ENCODE measurements at regions not wholly inside any gene's neighbourhood (a gene's known extent, or its start where the extent isn't known, plus 50 kb on each side); places are given as distances from the start of the nearest gene placed in this dataset.
A peak's percentile ranks its signal among the peaks of the same experiment; 100 is the strongest.
"Not testable (repeated sequence)": the region's sequence is repeated elsewhere in the genome, so short reads cannot be mapped to it uniquely, and the experiment has no call there.

DNA sequence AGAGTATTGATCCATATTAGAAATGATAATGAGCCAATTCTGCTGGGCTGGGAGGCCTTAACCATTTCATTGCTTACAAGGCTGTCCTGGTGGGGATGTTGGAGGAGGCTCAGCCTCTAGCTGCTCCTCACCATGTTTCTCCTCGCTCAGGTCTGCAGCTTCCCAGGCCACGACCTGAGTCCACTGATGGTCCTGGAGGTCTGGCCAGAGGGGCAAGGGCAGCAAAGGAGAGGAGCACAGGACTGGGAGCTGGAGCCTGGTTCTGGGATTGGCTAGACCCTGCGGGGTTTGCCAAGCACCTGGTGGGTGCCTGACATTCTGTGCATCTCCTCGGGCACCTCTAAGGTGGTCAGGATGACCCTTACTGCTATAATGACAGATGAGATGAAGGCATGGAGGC, 92.6 kb downstream of the KIF26A start:
- Histone ChIP-seq H3K27me3 (no peaks in the 10 kb centered on the region), H3K9me3 (peaks cover 10% of the 10 kb centered on the region in 2 donors), H3K4me3 (no peak overlapping the region), H3K36me3 (no peaks in the 10 kb centered on the region), H3K4me1 (peaks cover 0 to 30% (median 28%) of the 10 kb centered on the region in 4 donors), H3K27ac (no peak overlapping the region)
- 80% methylated on average over 2 of the region's 4 CpGs; no CpG with 5 or more reads in 1 of the 2 donors for WGBS, 2 donors (ENCODE audit: low coverage in 1 of 2)
- TF ChIP-seq POLR2AphosphoS5 (IDR thresholded peaks at IDR 0.05) (no peak), EP300 (IDR thresholded peaks at IDR 0.05; ENCODE audit: low read depth) (no peak)
- TF ChIP-seq, protein P1, sequence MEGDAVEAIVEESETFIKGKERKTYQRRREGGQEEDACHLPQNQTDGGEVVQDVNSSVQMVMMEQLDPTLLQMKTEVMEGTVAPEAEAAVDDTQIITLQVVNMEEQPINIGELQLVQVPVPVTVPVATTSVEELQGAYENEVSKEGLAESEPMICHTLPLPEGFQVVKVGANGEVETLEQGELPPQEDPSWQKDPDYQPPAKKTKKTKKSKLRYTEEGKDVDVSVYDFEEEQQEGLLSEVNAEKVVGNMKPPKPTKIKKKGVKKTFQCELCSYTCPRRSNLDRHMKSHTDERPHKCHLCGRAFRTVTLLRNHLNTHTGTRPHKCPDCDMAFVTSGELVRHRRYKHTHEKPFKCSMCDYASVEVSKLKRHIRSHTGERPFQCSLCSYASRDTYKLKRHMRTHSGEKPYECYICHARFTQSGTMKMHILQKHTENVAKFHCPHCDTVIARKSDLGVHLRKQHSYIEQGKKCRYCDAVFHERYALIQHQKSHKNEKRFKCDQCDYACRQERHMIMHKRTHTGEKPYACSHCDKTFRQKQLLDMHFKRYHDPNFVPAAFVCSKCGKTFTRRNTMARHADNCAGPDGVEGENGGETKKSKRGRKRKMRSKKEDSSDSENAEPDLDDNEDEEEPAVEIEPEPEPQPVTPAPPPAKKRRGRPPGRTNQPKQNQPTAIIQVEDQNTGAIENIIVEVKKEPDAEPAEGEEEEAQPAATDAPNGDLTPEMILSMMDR (IDR thresholded peaks at IDR 0.05) = no peak
- DNase-seq = peak; percentile 3
- in situ Hi-C loops (cut with MboI; ENCODE audit: low pct_ligation_motif_present in 1 of 4, low pct_unique_long_range_greater_than_20kb in 1 of 4, low sequenced_read_pairs in 3 of 4) = no loop called here
- intact Hi-C loops (cut with DNase I; ENCODE audit: low total_unique reads) = no loop called here

DNA sequence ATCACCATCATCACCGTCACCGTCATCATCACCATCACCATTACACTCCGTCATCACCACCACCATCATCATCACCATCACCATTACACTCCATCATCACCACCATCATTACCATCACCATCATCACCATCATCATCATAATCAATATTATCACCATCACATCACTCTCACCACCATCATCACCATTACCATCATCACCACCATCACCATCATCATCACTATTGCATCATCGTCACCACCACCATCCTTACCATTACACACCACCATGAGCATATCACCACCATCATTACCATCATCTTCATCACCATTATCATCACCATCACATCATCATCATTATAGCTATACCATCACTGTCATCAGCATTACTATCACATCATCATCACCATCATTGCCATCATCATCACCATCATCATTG, 93.7 kb downstream of the KIF26A start:
- peaks cover 10% of the 10 kb centered on the region in 2 donors for H3K9me3 ChIP-seq
- intact Hi-C loops (cut with DNase I; ENCODE audit: low total_unique reads) = no loop called here
- no peak for DNase-seq
- H3K36me3 ChIP-seq = no peaks in the 10 kb centered on the region
- H3K4me1 ChIP-seq = peaks cover 0 to 24% (median 18%) of the 10 kb centered on the region in 4 donors
- no peak overlapping the region for H3K27ac ChIP-seq
- in situ Hi-C loops (cut with MboI; ENCODE audit: low pct_ligation_motif_present in 1 of 4, low pct_unique_long_range_greater_than_20kb in 1 of 4, low sequenced_read_pairs in 3 of 4) = no loop called here
- no peaks in the 10 kb centered on the region for H3K27me3 ChIP-seq
- TF ChIP-seq EP300 (IDR thresholded peaks at IDR 0.05; ENCODE audit: low read depth) (no peak), POLR2AphosphoS5 (IDR thresholded peaks at IDR 0.05) (no peak), POLR2A (IDR thresholded peaks at IDR 0.05) (no peak)
- TF ChIP-seq, protein P1 (IDR thresholded peaks at IDR 0.05) = no peak
- H3K4me3 ChIP-seq = no peak overlapping the region
- WGBS, 2 donors (ENCODE audit: low coverage in 1 of 2) = 57 to 77% methylated on average over 4 of the region's 4 CpGs

DNA sequence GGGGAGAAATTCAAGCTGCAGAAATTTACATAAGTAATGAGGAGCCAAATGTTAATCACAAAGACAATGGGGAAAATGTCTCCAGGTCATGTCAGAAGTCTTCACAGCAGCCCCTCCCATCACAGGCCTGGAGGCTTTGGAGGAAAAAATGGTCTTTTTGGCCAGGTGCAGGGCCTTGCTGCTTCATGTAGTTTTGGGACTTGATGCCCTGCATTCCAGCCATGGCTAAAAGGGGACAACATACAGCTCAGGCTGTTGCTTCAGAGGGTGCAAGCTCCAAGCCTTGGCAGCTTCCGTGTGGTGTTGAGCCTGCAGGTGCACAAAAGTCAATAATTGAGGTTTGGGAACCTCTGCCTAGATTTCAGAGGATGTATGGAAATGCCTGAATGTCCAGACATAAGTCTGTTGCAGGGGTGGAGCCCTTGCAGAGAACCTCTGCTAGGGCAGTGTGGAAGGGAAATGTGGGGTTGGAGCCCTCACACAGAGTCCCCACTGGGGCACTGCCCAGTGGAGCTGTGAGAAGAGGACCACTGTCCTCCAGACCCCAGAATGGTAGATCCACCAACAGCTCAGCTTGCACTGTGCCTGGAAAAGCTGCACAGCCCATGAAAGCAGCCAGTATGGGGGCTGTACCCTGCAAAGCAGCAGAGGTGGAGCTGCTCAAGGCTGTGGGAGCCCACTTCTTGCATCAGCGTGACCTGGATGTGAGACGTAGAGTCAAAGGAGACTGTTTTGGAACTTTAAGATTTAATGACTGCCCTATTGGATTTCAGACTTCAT, 95.8 kb downstream of the KIF26A start:
- intact Hi-C loops (cut with DNase I; ENCODE audit: low total_unique reads); DNase-seq: not testable (repeated sequence)
- 90% methylated on average over 3 of the region's 3 CpGs; no CpG with 5 or more reads in 1 of the 2 donors for WGBS, 2 donors (ENCODE audit: low coverage in 1 of 2)

DNA sequence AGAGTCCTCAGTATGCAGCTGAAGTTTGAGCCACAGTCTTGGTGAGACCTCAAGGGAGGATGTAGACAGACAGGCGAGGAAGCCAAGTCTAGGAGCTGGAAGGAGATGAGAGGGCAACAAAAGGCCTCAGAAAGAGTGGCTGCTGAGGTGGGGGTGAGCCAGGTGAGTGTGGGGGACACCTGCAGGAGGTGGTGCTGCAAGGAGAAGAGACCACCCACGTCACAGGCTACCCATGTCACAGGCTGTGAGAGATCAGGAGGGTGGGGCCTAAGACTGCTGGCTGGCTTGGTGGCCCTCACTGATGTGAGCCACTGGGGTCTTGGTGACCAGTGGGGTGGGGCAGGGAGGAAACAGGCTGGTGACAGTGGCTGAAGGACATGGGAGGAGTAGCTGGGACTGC, 97.3 kb downstream of the KIF26A start:
- H3K27me3 ChIP-seq = no peaks in the 10 kb centered on the region
- no peak for TF ChIP-seq POLR2A (IDR thresholded peaks at IDR 0.05)
- TF ChIP-seq, protein P1 (IDR thresholded peaks at IDR 0.05) = no peak
- H3K27ac ChIP-seq = no peak overlapping the region
- WGBS, 2 donors (ENCODE audit: low coverage in 1 of 2) = 80 to 82% methylated on average over 1 to 2 of the region's 2 CpGs
- in situ Hi-C loops (cut with MboI; ENCODE audit: low pct_ligation_motif_present in 1 of 4, low pct_unique_long_range_greater_than_20kb in 1 of 4, low sequenced_read_pairs in 3 of 4) (no loop called here), intact Hi-C loops (cut with DNase I; ENCODE audit: low total_unique reads) (no loop called here)
- H3K36me3 ChIP-seq = no peaks in the 10 kb centered on the region
- no peak for DNase-seq
- H3K9me3 ChIP-seq = peaks cover 10% of the 10 kb centered on the region in 2 donors
- no peak overlapping the region for H3K4me3 ChIP-seq
- H3K4me1 ChIP-seq = peaks cover 0 to 13% (median 12%) of the 10 kb centered on the region in 4 donors

More for the DNA sequence above, 95.8 kb downstream of the KIF26A start:
- in situ Hi-C loops (cut with MboI; ENCODE audit: low pct_ligation_motif_present in 1 of 4, low pct_unique_long_range_greater_than_20kb in 1 of 4, low sequenced_read_pairs in 3 of 4); H3K27me3 ChIP-seq; H3K27ac ChIP-seq; H3K36me3 ChIP-seq; H3K4me3 ChIP-seq: not testable (repeated sequence)
- H3K9me3 ChIP-seq = peaks cover 10% of the 10 kb centered on the region in 2 donors
- H3K4me1 ChIP-seq = peaks cover 0 to 13% (median 13%) of the 10 kb centered on the region in 4 donors
